Central memory CD4-positive, alpha-beta T cell (primary cell): ENCODE measurements at regions not wholly inside any gene's neighbourhood (a gene's known extent, or its start where the extent isn't known, plus 50 kb on each side); places are given as distances from the start of the nearest gene placed in this dataset.
"Not testable (repeated sequence)": the region's sequence is repeated elsewhere in the genome, so short reads cannot be mapped to it uniquely, and the experiment has no call there.

Experiments
- DNase-seq: peaks from one replicate; pipeline ENCODE4 v3.0.0; 2022

DNA sequence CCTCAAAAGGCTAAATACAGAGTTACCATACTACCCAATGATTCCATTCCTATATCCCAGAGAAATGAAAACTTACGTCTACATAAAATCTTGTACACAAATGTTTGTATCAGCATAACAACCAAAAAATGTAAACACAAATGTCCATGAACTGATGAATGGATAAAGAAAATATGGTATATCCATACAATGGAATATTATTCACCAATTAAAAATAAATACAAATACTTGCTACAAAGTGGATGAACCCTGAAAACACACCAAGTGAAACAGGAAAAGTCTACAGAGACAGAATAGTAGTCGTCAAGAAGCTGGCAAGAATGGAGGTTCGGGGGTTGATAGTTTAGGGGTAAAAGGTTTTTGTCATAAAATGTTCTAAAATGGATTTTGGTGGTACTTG is 54.0 kb upstream of the ANKRD28 start:
- no peak for DNase-seq

DNA sequence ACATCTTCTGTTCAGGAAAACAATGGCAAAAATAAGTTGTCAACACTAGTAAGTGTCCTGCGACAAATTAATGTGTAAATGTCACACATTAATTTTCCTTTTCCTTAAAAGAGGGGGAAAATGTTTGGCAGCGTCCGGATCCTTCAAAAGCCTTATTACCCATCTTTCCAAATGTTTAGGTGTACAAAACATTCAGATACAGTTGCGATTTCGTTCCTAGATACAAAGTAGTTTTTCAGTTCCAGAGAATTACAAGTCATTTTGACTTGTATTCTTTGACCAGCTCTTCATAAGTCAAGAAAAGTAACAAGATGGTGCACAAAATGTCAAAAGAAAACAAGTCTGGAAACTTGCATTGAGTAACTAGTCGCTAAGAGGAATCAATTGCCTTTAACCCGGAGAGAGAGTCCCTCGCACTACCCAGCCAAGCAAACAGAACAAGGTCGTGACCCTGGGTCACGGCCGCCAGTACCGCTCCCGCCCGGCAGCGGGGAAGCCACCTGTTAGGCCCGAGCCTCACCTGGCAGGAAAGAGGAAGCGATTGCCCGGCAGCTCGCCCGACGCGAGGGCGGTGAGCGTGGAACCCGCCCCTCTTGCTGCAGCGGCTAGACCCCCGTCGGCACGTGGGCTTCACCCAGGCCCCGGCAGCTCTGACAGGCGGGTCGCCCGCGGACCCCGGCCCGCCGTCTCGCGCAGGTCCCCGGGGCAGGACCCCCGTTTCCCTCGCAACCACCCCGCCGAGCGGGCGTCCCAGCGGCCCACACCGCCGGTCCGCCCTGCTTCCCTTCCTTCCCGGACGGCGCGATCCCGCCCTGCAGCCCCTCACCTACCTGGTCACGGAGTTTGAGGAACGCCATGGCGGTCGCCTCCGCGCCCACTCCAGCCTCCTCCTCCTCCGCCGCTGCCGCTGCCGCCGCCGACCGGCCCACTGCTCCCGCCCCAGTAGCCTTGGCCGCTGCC is 61.0 kb upstream of the ANKRD28 start:
- peak; percentile 70 for DNase-seq

DNA sequence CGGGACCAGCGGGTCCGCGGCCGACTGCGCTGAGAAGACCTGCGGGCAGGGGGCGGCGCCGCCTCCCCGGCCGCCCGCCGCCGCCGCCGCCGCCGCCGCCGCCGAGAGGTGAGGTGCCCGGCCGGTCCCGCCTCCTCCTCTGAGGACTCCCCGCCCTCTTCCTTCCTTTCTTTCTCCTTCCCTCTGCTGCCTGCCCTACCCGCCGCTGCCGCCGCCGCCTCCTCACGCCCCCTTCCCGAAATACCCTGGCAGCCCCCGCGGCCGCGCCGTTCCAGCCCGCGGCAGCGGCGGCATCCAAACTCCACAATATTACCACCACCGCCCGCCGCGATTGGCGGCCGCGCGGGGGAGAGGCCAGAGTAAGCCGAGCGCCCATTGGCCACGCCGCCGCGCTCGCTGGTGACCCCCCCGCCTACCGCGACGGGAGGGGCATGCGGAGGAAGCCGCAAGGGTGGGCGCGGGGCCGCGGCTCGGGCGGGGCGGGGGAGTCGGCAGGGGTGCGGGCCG is 61.8 kb upstream of the ANKRD28 start:
- peak; percentile 72 for DNase-seq

DNA sequence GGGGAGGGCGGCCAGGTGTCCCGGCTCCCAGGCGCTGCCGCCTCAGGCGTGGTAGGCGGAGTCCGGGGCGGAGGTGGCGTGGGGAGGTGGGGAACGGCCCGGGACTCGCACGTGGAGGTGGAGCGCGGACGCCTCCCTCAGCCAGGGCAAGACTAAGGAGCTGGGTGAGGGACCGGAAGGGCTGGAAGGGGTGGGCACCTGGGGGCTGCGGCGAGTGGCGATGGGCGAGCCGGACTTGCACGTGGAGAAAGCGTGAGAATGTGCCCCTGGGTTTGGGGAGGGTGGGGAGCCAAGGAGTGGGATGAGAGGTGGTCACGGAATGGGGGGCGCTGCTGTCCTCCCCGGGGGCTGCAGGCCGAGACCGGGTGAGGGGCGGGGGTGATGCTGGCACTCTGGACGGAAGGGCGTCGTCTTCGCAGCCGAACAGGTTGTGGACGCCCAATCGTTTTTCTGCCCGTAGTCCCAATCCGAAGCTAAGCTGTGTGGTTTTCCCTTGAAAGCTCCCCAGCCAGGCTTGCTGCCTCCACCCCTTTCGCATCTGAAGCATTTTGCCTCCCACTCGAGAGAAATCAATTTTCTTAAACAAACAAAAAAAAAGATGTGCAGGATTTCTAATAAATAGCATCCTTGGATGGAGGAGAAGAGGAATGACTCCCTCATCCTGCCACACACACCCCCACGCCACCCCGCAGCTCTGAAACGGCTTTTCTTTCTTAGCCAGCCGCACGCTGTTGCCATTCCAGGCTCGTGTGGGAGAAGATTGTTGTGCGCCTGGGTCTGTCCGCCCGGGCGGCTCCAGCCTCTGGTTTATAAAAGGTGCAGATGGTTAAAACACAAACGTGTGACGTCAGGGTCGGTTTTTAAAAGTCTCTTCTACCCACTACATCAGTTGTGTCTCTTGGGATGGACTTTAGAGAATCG is 62.5 kb upstream of the ANKRD28 start:
- DNase-seq, result peak; percentile 1

DNA sequence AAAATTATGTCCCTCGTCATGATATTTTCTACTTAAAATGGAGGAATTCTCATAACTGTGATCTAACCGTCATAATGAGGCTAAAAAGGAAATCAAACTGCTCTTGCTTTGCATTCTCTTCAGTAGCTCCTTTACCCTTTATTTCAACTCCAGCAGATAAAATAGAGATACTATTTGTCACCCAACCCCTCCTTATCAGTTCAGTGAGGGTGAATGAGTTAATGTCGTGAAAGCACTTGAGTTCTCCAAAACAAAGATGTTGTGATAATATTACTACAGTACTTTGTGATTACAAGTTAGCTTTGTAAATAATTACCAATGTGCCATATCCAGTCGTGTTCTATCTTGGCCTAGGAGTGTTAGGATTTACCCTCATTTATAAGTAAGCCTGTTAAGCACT is 63.4 kb upstream of the ANKRD28 start:
- DNase-seq, result no peak

DNA sequence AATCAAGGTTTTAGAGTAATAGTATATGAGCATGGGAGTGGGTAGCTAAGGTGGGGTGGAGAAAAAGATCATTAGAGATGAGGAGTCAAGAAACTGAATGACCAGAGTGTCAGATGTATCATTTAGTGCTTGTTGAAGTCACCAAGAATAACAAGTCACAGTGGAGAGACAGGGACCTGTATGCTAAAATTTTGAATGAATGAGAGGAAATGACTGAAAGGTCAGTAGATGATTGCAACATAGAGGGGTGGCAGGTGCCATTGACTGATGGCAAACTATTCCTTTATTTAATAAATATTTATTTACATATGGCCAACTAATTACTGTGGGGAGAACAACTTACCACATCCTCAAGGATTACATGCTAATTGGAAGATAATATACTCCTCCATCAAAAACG is 75.0 kb upstream of the ANKRD28 start:
- DNase-seq, result no peak

DNA sequence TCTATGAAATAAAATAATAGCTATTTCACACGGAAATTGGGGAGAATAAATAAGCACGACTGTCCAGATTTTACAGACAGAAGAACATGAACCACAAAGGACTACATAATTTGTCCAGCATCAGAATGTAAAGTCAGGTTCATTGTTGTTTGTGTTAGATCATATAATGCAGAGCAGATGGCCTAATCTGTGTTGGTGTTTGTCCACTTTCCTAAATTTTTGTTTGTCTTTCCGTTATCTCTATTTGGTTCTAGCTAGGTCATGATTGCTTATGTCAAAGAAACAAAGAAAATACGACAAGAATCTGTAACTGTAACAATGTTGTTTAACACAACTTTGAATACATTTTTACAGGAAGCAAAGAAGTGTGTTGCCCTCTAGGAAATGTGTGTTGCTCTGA is 75.6 kb upstream of the ANKRD28 start:
- DNase-seq, result no peak

DNA sequence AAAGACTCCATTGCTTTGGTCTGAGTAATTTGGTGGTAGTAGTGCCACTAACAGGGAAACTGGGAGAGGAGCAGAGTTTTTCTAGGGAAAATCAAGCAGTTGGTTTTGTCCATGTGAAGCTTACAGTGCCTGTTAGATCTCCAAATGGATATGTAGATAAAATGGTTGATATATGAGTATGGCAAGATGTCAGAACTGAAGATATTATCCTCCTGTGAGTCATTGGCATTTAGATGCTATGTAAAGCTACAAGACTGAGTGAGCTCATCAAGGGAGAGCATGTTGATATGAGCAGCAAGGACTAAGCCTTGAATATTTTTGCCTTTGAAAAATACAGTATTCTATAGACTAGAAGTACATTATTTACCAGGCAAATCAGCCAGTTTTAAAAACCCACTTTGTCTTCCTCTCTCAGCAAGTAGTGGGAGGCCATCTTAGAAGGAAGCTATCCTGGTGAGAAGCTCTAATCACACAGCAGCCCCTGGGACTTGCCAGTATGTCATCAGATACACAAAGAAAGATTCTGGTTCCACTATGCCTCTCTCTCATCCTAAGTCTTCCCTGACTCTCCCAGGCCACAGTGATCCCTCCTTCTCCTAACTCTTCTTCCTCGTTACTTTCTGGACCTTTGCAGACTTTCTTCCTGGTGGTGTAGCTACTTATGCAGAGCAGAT is 77.4 kb upstream of the ANKRD28 start:
- no peak for DNase-seq

DNA sequence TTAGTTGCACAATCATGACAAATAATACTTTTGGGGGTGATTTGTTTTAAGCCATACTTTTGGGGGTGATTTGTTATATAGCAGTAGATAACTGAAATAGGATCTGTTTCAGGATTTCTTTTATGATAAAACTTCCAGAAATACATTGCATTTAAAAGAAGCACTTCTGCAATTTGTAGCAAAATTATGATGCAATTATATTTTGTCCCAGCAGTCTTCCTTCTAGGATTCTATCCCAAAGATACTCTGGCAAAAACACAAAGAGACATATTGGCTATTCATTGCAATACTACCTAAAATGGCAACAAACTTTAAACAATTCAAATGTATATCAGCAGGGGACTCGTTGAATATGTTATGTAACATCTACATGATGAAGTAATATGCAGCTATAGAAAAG is 78.9 kb upstream of the ANKRD28 start:
- no peak for DNase-seq

DNA sequence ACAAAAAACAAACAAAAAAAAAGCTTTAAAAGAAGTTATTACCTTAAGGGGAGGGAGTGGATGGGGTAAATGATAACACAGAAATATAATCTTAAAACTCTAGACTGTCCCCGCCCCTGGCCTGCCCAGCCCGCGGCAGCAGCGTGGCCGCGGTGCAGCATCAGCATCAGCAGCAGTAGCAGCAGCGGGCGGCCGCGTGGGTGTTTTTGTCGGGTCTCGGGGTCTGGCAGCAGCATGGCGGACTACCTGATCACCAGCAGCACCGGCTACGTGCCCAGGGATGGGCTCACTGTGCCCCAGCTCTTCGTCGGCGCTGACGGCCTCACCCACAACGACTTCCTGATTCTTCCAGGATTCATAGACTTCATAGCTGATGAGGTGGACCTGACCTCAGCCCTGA is 80.0 kb upstream of the ANKRD28 start:
- DNase-seq, result no peak

DNA sequence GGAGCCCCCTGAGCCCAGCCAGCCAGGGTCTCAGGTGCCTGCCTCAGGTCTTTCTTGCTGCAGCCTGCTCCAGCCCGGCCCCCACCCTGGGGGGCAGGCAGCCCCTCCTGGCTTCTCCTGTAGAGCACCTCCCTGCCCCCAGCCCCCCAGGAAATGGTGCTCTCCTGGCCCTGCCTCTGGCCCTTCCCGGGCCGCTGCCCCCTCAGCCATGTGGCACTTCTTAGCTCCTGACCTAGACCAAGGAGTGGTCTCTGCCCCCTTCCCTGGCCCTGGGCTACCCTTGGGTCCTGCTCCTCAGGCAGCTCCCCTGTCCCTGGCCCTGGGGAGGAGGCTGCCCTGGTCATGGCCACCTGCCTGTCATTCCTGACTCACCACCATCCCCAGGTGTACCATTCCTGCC is 82.0 kb upstream of the ANKRD28 start:
- DNase-seq, result not testable (repeated sequence)

DNA sequence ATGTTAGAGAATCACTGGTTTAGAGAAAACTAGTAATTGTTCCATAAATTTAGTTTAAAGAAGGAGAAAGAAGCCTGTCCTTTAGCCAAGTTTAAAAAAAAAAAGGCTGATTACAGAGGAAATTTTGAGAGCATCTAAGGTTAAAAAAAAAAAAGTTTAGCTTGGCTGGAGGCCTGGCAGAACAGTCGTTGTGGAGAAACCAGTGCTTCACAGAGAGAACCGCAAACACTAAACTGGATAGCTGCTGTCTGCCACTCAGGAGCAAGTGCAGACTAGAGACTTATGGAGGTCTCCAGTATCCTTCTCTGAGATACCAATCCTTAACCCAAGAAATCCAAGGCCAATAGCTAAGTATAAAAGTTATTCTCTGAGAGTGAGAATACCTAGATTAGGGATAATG is 84.8 kb upstream of the ANKRD28 start:
- no peak for DNase-seq

DNA sequence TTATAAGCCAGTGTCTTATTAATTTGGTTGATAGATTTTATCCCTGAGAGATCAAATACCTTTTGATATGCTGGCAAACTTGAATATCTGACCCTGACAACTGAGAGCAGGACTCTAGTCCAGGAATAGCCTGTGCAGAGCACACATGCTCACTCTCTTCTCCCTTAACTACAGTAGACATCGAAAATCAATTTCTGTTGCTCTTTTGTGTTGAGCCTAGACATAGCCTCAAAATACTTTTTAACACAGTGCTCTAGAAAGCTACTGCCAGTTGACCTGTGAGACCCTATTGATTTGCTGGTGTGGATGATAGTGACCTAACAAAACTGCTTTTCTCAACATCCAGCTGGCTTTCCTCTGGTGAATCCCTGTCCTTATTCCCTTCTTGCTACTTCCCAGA is 86.4 kb upstream of the ANKRD28 start:
- no peak for DNase-seq

DNA sequence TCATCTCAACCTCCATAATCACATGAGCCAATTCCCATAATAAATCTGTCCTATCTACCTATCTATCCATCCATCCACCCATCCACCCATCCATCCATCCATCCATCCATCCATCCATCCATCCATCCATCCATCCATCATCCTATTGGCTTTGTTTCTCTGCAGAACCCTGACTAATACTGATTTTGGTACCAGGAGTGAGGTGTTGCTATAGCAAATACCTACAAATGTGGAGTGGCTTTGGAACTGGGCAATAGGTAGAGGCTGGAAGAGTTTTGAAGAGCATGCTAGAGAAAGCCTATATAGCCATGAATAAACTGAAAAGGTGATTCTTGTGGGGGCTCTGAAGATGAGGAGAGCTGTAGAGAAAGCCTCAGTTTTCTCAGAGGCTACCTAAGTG is 88.7 kb upstream of the ANKRD28 start:
- DNase-seq, result no peak

DNA sequence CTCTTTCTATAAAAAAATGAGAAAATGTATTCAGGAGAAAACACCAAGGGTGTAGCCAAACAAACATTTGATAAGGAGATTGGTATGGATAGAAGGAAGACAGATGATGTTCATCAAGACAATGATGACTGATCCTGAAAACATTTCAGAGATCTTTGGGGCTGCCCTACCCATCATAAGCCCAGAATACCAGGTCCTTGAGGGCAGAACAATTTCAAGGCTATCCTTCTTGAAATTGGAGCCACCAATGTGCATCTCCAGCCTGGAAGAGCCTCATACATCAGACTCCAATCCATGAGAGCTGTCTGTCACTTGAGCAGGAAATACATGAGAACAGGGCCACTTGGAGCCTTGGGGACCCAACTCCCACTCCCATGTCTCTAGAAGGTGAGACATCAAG is 89.5 kb upstream of the ANKRD28 start:
- no peak for DNase-seq

DNA sequence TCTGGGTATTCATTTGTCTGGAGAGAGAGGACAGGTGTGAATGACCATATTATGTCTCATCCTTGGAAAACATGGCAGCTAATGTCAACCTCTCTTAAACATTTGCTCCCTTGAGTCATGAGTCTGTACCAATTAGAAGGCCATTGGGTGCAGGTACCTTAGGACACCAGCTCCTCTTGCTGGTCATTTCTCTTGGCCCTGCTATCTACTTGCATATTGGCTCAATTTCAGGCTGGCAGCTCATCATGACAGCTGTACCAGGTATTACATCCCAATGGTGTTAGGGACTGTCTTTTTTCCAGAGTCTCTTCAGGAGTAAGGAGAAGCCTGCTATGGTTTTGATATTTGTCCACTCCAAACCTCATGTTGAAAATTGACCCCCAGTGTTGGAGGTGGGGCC is 92.2 kb upstream of the ANKRD28 start:
- DNase-seq, result no peak

DNA sequence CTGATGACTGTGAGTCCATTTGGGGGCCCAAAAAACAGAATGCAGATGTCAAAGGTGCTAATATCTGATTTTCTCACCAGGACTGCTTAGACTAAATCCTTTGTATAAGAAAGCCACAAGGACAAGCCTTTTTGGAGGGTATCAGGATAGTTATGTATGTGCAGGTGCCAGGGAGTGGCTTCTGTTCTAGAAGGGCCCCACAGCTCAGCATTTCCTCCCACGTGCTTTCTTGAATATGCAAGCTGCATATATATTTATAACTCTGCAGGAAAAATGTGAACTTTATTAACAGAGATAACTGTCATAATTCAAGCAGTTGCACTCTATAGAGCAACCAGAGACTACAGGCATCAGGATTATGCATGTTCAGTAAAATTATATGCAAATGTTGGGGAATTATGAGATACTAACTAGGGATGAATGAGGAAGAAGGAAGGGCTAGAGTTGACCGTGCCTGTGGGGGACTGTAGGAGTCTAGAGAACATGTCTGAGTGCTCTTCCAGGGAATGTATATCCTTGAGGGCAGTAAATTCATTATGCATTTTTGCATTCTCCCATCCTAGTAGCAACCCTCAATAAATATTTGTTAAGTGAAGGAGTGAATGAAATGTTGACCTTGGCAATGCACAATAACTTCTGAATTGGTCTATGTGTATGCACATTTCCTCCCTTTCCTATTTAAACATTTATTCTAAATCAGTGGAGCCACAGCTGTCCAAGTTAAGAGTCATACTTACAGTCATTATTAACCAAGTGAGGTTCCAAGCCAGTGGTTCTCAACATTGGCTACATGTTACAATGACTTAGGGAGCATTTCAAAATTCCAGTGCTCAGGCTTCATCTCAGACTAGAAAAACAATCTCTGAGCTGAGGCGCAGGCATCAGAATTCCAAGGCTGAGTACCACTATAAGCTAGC is 94.8 kb upstream of the ANKRD28 start:
- no peak for DNase-seq

DNA sequence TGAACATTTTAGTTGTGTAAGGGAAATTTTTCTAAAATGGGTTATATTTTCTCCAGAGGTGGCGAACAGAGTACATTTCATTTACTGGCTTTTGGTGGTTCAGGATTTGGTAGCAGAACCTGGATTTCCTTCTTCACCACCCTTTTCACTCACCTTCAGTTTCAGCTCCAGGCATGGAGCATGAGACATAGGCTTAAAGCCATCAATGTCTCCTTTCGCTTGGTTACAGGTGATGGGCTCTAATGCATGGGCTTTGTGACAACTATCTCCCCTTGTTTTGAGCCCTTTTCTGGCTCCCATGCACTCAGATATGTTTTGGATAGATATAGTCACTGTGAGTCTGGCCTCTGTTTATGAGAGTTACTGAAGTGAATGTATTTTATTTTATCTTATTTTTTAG is 96.6 kb upstream of the ANKRD28 start:
- DNase-seq, result no peak

DNA sequence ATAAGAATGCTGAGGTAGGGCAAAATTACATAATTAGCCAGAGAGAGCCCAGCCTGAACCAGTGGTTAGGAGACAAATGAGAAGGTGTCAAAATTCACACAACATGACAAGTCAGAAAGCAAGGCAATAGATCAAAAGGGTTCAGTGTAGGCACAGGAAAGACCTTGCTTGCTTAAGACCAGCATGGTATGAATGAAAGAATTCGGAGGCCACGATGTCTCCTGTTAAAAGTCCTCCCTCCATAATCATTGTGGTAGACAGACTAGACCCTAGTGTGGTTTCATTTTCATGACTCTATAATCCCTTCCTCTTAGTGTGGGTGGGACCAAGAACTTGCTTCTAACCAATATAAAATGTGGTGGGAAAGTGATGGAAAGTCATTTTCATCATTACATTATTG is 98.7 kb upstream of the ANKRD28 start:
- no peak for DNase-seq

DNA sequence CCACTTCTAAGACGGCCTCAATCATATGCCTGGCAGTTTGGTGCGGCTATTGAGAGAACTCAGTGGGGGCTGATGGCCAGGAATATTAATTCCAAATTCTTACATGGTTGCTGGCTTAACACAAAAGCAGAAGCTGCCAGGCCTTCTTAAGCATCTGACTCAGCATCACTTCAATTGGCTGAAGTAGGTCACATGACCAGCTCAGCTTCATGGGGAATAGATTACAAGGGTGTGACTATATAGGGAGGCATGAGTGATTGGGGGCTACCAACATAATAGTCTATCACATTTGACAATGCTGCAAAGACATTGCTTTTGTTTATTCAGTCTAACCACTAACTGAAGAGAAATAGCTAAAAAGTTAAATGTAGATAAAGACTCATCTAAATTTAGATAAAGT is 101.6 kb upstream of the ANKRD28 start:
- no peak for DNase-seq

DNA sequence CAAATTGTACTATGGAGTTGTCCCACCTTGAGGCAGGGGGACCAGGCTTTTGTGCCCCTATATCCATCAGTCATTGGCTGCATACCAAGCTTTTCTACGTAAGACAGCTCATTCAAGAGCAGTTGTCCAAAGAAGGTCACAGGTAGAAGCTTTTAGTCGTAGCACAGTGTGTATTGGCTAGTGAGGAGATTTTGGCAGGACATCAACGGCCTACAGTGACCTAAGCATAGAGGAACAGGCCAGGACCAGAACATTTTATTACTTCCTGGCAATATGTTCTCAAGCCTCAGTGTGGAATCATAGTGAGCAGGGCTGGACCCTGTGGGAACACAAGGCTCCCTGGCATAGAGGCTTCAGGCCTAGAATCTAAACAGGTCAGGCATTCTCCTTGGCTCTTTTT is 105.4 kb upstream of the ANKRD28 start:
- no peak for DNase-seq
